Subcutaneous abdominal adipose tissue (tissue), 5 donors: ENCODE measurements at regions not wholly inside any gene's neighbourhood (a gene's known extent, or its start where the extent isn't known, plus 50 kb on each side); places are given as distances from the start of the nearest gene placed in this dataset.

Source experiments
- H3K27ac ChIP-seq: one replicate; pipeline ENCODE4 v1.7.0; 2013; ENCODE audit warnings: low read depth, mild to moderate bottlenecking, inconsistent platforms, low read length, moderate library complexity
- H3K27me3 ChIP-seq, 5 donors: one replicate each; pipeline ENCODE4 v1.7.0; 2013; ENCODE audit warnings: low read length in 5 of 5, inconsistent platforms in 1 of 5; ENCODE audit not compliant: control insufficient read depth in 5 of 5, insufficient read depth in 4 of 5
- H3K36me3 ChIP-seq, 5 donors: one replicate each; pipeline ENCODE4 v1.7.0; 2013; ENCODE audit warnings: low read length in 5 of 5; ENCODE audit not compliant: control insufficient read depth in 5 of 5, insufficient read depth in 5 of 5
- H3K4me1 ChIP-seq, 5 donors: one replicate each; pipeline ENCODE4 v1.7.0; 2013; ENCODE audit warnings: low read length in 5 of 5, mild to moderate bottlenecking in 3 of 5, moderate library complexity in 1 of 5; ENCODE audit not compliant: control insufficient read depth in 5 of 5, insufficient read depth in 5 of 5
- H3K4me3 ChIP-seq, 5 donors: one replicate each; pipeline ENCODE4 v1.7.0; 2013; ENCODE audit warnings: low read length in 5 of 5, low read depth in 1 of 5
- H3K9ac ChIP-seq, 5 donors: one replicate each; pipeline ENCODE4 v1.7.0; 2013; ENCODE audit warnings: low read length in 5 of 5, mild to moderate bottlenecking in 4 of 5, moderate library complexity in 3 of 5
- H3K9me3 ChIP-seq, 5 donors: one replicate each; pipeline ENCODE4 v1.7.0; 2013; ENCODE audit warnings: low read length in 5 of 5; ENCODE audit not compliant: control insufficient read depth in 5 of 5
- donor health status: healthy.
- donor health status: healthy.
- donor health status: healthy.
- donor health status: healthy.
- donor health status: healthy.

DNA sequence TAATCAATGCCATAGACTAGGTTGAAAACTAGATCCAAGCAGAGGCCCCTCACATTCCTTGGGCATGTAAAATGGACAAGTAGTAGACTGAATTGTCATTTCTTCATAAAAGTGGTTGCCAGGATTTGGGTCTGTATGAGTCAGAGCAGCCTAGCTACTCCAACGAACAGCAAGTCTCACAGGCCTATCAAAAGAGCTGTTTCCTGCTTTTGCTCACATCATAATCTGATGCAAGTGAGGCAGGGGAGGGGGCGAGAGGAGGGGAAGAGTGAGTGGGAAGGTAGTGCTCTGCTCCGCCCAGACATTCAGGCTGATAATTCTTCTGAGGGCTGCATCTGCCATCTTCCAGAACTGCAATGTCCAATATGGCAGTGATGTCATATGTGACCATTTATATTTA, 228.9 kb upstream of the PRICKLE2 start:
- Histone ChIP-seq H3K9me3 (no peaks in the 10 kb centered on the region), H3K4me1 (peaks cover 0 to 8% (median 2%) of the 10 kb centered on the region in 5 donors), H3K36me3 (no peaks in the 10 kb centered on the region), H3K9ac (no peak overlapping the region), H3K4me3 (no peak overlapping the region), H3K27me3 (no peaks in the 10 kb centered on the region), H3K27ac (no peak overlapping the region)

DNA sequence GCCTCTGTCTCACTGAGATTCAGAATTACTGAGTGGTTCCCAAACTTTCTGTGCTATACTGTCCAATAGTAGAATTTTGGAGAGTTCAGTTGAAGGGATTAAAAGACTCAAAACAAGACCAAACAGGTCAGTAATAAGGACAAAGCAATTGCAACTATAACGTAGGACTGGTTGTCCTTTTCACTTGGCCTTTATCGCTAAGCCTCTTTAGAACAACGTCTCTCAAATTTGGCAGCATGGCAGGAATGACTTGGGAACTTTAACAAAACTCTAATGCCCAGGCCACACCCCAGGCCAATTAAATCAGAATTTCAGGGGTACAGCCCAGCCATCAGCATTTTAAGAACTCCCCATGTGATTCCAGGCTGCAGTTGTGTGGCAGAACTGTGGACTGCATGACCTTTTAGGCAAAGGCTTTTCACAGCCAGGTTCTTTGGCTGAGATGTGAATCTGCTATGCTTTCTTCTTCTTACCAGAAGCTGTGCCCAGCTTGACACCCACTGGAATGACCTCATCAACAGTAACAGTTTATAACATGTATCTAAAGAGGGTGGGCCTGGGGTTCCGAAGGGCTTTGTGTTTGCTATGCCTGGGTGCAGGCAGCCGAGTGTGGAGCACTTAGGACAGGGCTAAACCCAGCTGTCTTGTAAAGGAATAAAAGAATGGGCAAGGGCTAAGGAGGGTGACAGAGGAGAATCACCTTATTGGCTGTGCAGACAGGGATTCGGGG, 226.2 kb upstream of the PRICKLE2 start:
- no peak overlapping the region for H3K4me3 ChIP-seq
- no peaks in the 10 kb centered on the region for H3K27me3 ChIP-seq
- no peak overlapping the region for H3K9ac ChIP-seq
- H3K36me3 ChIP-seq, result no peaks in the 10 kb centered on the region
- H3K4me1 ChIP-seq, result no peaks in the 10 kb centered on the region
- H3K9me3 ChIP-seq, result no peaks in the 10 kb centered on the region
- no peak overlapping the region for H3K27ac ChIP-seq

DNA sequence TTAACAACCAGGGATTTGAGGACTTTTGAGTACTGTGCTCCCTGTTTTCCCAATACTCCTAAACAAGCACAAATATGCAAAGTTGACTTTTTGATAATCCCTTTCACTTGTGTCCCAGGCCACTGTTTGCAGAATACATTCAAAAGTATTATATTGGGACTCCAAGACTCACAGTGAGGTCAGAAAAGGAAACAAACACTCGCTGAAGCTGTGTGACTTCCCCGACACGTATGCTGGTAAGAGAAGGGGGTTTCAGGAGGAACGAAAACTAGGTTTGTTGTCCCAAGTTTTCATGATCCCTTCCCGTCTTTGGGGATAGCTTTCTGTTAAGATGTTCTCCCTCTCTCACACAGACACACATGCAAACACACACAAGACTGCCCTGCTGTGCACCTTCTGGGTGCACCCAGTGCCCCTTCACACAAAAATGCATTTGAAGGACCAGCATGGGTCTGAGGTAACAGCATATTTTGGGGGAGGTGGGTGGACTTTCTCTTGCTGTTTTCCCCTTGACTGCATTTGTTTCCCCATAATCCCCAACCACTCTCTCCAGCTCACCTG, 225.2 kb upstream of the PRICKLE2 start:
- Histone ChIP-seq H3K4me1 (peaks cover 0 to 1% (median 0%) of the 10 kb centered on the region in 5 donors), H3K9ac (no peak overlapping the region), H3K4me3 (no peak overlapping the region), H3K9me3 (no peaks in the 10 kb centered on the region), H3K27ac (no peak overlapping the region), H3K27me3 (no peaks in the 10 kb centered on the region), H3K36me3 (no peaks in the 10 kb centered on the region)

DNA sequence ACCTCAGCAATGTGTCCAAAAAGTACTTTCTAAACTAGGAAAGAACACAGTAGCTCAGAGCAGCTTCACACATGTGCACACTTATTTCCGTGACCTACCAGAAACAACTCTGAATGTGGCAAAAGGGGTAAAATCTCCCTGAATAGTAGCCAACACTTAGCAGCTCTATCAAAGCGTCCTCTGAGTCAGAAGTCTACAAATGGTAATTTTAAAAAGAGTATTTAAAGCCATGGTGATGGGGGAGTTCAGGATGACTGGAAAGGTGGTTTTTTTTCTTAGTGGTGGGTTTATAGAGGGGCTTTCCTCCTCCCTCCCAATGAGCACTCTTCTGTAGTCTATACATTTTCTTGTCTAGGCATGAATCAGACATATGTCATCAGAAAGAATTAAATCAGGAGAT, 223.8 kb upstream of the PRICKLE2 start:
- Histone ChIP-seq H3K4me1 (peaks cover 0 to 13% (median 10%) of the 10 kb centered on the region in 5 donors), H3K9me3 (no peaks in the 10 kb centered on the region), H3K9ac (no peak overlapping the region), H3K27me3 (peaks cover 0 to 7% (median 4%) of the 10 kb centered on the region in 5 donors), H3K4me3 (no peak overlapping the region), H3K36me3 (no peaks in the 10 kb centered on the region), H3K27ac (no peak overlapping the region)

DNA sequence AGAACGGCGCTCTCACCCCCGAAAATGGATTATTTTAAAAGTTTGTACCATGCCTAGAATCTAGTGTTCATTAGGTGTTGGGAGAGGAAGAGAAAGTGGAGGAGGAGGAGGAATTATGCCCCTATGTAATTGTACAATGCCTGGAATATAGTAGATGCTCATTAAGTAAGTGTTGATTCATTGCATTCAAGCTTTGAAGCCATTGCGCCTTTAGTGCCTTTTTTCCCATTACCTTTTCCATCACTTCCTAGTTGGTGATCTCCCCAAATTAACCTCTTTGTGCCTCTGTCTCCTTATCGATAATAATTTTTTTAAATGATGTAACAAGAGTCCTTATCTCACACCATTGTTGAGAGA, 220.7 kb upstream of the PRICKLE2 start:
- Histone ChIP-seq H3K4me1 (peaks cover 0 to 18% (median 15%) of the 10 kb centered on the region in 5 donors), H3K27me3 (peaks cover 0 to 13% (median 6%) of the 10 kb centered on the region in 5 donors), H3K36me3 (no peaks in the 10 kb centered on the region), H3K9ac (no peak overlapping the region), H3K27ac (no peak overlapping the region), H3K9me3 (no peaks in the 10 kb centered on the region), H3K4me3 (no peak overlapping the region)

DNA sequence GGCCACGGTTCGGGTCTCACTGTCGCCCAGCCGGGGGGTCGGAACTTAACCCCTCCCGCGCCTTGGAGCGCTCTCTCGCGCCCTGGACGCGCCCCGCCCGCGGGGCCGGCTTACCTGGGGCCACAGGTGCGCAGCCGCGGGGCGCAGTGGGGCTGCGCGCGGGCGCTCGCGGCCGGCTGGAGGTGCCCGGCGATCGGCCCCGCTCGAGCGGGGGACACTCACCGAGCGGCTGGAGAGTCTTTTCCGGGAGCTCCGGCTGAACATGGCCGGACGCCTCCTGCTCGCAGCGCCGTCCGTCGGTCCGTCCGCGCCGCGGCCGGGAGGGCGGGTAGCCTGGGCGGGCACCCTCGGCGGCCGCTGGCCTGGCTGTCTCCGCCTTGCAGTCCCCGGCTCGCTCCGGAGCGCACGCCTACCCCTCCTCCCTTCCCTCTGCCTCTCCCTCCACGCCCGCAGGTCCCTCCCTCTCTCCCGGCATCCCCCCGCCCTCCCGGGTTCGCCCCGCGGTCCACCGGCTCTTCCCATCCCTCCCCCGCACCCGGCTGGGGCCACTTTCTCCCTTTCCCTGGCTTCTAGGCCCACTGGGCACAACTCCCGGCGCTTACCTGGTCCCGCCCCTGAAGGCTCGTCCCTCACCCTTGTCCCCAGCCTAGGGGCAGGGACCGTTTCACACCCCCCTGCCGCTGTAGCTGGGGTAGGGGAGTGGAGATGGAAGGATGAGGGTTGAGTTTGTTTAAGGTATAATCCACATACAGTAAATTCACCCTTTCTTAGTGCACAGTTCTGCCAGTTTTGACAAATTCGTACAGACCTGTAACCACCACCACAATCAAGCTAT, 220.1 kb upstream of the PRICKLE2 start:
- peak overlapping the region in 4 of 5 donors; percentile 54 to 65 (median 63) for H3K4me3 ChIP-seq
- peaks cover 0 to 13% (median 6%) of the 10 kb centered on the region in 5 donors for H3K27me3 ChIP-seq
- peak overlapping the region in 3 of 5 donors; percentile 30 to 63 (median 39) for H3K9ac ChIP-seq
- H3K4me1 ChIP-seq, result peaks cover 0 to 20% (median 15%) of the 10 kb centered on the region in 5 donors
- no peaks in the 10 kb centered on the region for H3K36me3 ChIP-seq
- H3K9me3 ChIP-seq, result no peaks in the 10 kb centered on the region
- no peak overlapping the region for H3K27ac ChIP-seq

DNA sequence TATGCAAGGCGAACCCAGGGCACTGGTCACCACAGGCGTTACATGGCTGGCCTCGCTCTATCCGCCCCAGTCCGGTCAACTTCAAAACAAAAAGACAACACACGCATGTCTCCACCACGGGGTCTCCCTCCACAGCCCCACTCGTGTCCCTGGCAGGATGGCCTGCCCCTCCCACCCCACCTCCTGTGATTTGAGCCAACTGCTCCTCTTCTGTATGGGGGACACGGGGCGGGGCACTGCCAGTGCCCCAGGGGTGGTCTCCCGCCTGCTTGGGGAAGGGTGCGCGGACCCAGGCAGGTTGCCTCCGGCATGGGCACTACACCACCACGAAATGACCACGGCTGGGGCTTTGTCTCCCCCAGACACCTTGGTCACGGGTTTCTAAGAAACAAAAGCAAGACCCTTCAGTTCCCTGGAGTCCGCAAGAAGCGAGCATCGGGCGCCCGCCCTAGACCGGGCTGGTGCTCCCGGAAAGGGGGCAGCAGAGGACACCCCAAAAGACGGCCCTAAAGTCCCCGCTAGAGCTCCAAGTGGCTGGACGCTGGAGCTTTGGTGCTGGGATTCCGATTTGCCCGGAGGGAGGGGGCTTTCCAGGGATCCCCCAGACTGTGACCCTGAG, 219.3 kb upstream of the PRICKLE2 start:
- H3K4me1 ChIP-seq, result peaks cover 0 to 20% (median 15%) of the 10 kb centered on the region in 5 donors
- H3K27me3 ChIP-seq, result peaks cover 0 to 13% (median 6%) of the 10 kb centered on the region in 5 donors
- H3K9me3 ChIP-seq, result no peaks in the 10 kb centered on the region
- peak overlapping the region; percentile 49 to 65 (median 61) for H3K4me3 ChIP-seq
- H3K9ac ChIP-seq, result peak overlapping the region in 2 of 5 donors; percentile 39 to 63
- H3K36me3 ChIP-seq, result no peaks in the 10 kb centered on the region
- no peak overlapping the region for H3K27ac ChIP-seq

DNA sequence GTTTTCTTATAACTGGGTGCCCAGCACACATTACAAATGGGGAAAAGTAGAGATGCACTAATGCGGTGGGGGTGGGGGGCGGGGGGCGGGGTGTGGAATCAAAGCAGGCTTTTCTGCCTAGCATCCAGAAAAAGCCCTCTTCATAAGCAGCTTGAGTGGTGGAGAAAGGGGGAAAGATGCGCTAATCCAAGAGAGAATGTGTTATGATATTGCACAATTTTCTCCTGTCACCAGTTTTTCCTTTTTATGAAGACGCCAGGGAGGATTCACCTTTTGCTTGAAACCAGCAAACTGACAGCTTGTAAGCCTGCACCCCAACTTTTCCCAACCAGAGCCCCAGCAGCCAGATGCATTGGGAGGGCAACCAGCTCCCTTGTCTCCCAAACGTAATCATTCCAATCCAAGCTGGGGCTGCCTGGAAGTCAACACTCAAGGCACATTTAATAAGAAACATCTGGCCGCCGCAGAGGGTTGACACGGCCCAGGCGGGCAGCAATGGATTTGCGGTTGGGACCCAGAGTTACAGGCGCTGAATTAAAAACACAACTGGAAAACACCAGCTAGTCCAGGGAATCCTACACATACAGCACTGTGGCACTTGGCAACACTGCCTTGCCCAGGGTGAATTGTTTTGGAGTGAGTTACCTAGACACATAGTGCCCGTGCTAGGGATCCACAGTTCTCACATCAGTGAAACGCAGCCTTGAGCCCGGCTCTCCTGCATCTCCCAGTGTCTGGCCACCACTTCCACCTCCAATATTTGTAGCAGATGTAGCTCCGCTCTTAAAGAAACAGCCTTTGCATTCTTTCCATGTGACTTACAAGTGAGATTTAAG, 218.5 kb upstream of the PRICKLE2 start:
- Histone ChIP-seq H3K4me3 (peak overlapping the region in 3 of 5 donors; percentile 24 to 65 (median 49)), H3K9ac (no peak overlapping the region), H3K27ac (no peak overlapping the region), H3K27me3 (peaks cover 0 to 13% (median 6%) of the 10 kb centered on the region in 5 donors), H3K36me3 (no peaks in the 10 kb centered on the region), H3K4me1 (peaks cover 0 to 20% (median 15%) of the 10 kb centered on the region in 5 donors), H3K9me3 (no peaks in the 10 kb centered on the region)

DNA sequence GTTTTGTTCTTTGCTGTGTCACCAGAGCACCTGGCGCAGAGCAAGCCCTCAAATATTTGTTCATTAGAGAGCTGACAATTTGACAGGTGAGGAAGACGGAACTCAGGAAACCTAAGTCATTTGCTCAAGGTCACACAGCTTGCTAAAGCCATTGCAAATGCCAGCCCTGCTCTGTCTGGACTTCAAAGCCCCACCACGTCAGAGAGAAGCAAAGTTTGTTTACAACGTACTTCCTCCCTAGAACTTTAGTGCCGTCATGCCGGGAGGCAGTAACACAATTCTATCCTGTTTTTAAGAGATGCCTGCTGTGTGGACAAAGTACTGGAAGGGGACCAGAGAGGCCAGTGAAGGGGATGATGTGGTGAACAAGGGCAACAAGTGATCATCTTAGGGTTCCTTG, 216.6 kb upstream of the PRICKLE2 start:
- Histone ChIP-seq H3K4me1 (peaks cover 0 to 22% (median 15%) of the 10 kb centered on the region in 5 donors), H3K27ac (no peak overlapping the region), H3K9ac (no peak overlapping the region)

More for the DNA sequence above, 216.6 kb upstream of the PRICKLE2 start:
- Histone ChIP-seq H3K4me3 (no peak overlapping the region), H3K9me3 (no peaks in the 10 kb centered on the region), H3K36me3 (no peaks in the 10 kb centered on the region), H3K27me3 (peaks cover 0 to 13% (median 6%) of the 10 kb centered on the region in 5 donors)
